ENCODE measurements at regions not wholly inside any gene's neighbourhood (a gene's known extent, or its start where the extent isn't known, plus 50 kb on each side); places are given as distances from the start of the nearest gene placed in this dataset.

DNA sequence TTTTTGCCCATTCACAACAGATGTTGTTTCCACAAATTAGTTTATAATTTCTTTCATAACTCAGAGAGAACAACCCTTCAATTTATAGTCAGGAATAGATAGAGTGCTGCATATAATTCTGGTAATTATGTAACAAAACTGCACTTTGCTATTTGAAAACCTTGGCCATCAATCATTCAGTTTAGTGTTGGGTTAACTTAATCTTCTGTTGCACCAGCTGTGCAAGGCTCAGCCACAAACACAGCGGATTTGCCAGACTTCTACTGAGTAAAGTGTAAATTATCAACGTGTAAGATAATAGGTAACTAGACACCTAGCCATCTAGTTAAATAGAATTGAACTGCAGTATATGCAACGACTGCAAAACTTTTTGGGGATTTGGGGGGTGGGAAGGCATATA lies 1064.3 kb upstream of the EPHA6 start:
- Histone ChIP-seq H3K9me3 (ENCODE audit: control insufficient read depth, low read length) (no peaks in the 10 kb centered on the region), H3K27ac (no peak overlapping the region), H3K36me3 (ENCODE audit: control insufficient read depth, insufficient read depth, low read length) (no peaks in the 10 kb centered on the region), H2AFZ (no peak overlapping the region), H3K79me2 (no peaks in the 10 kb centered on the region), H3K4me3 (ENCODE audit: low read depth, low read length) (no peak overlapping the region), H3K9ac (no peak overlapping the region), H3K4me2 (ENCODE audit: low read length) (no peak overlapping the region), H3K27me3 (ENCODE audit: control insufficient read depth, insufficient read depth, low read length) (no peaks in the 10 kb centered on the region), H3K4me1 (no peaks in the 10 kb centered on the region)
- TF ChIP-seq, protein P1, sequence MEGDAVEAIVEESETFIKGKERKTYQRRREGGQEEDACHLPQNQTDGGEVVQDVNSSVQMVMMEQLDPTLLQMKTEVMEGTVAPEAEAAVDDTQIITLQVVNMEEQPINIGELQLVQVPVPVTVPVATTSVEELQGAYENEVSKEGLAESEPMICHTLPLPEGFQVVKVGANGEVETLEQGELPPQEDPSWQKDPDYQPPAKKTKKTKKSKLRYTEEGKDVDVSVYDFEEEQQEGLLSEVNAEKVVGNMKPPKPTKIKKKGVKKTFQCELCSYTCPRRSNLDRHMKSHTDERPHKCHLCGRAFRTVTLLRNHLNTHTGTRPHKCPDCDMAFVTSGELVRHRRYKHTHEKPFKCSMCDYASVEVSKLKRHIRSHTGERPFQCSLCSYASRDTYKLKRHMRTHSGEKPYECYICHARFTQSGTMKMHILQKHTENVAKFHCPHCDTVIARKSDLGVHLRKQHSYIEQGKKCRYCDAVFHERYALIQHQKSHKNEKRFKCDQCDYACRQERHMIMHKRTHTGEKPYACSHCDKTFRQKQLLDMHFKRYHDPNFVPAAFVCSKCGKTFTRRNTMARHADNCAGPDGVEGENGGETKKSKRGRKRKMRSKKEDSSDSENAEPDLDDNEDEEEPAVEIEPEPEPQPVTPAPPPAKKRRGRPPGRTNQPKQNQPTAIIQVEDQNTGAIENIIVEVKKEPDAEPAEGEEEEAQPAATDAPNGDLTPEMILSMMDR (IDR thresholded peaks at IDR 0.05), result no peak

DNA sequence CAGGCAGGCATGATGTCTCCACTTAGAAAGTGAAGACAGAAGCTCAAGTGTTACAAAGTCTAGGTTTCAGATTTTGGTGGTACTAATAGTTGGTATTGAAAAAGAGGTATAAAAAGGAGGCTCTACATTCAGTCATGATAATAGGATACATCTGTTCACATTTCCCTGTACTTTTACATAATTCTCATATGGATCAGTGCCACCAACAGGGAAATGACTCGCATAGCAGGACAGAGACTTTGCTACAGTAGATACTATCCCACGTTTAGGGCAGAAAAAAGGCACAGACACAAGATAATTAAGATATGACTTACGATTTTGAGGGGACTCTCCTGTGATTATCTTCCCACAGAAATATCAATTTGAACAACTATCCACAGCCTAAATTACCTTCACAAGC lies 1062.9 kb upstream of the EPHA6 start:
- Histone ChIP-seq H3K27ac (no peak overlapping the region), H3K4me1 (no peaks in the 10 kb centered on the region), H3K36me3 (ENCODE audit: control insufficient read depth, insufficient read depth, low read length) (no peaks in the 10 kb centered on the region), H3K4me2 (ENCODE audit: low read length) (no peak overlapping the region), H3K4me3 (ENCODE audit: low read depth, low read length) (no peak overlapping the region), H3K27me3 (ENCODE audit: control insufficient read depth, insufficient read depth, low read length) (no peaks in the 10 kb centered on the region), H2AFZ (no peak overlapping the region), H3K9me3 (ENCODE audit: control insufficient read depth, low read length) (no peaks in the 10 kb centered on the region), H3K79me2 (no peaks in the 10 kb centered on the region), H3K9ac (no peak overlapping the region)
- TF ChIP-seq, protein P1 (IDR thresholded peaks at IDR 0.05), result no peak

DNA sequence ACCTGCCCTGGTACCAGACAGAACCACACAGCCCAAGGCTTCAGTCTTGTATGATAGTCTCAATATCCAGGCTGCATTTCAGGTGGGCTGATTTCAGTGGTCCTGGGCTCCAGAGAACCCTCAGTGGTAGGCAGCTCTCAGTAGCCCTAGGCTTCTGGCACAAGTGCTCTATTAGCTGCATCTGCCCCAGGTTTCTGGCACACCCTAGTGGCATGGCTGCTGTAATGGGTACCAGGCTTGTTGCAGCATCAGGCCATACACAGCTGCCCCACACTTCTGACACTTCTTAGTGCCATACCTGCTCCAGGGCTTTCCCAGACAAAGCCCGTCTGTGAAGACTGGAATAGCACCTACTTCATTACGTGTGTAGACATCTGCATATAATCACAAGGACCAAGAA lies 1062.2 kb upstream of the EPHA6 start:
- H3K4me2 ChIP-seq (ENCODE audit: low read length), result no peak overlapping the region
- H3K9me3 ChIP-seq (ENCODE audit: control insufficient read depth, low read length), result no peaks in the 10 kb centered on the region
- TF ChIP-seq, protein P1 (IDR thresholded peaks at IDR 0.05), result no peak

DNA sequence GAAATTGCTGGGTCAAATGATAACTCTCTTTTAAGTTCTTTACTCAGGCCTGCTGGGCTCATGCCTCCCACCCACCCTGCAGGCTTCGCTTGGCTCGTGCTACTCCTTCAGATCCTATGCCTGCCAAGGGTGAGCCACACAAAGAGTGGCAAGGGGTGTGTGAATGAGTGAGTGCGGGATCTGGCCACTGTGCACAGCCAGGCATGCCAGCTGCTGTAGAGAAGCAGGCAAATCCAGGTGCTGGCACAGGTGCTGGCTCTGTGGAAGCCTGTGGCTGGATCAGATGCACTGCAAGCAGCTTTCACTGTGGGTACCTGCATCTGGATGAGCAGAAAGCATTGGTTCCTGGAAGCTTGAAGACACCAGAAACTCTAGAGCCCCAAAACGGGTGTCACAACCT lies 1055.7 kb upstream of the EPHA6 start:
- Histone ChIP-seq H3K4me2 (ENCODE audit: low read length) (no peak overlapping the region), H3K9ac (no peak overlapping the region), H3K4me1 (no peaks in the 10 kb centered on the region), H3K27ac (no peak overlapping the region), H3K36me3 (ENCODE audit: control insufficient read depth, insufficient read depth, low read length) (no peaks in the 10 kb centered on the region), H3K9me3 (ENCODE audit: control insufficient read depth, low read length) (no peaks in the 10 kb centered on the region), H3K79me2 (no peaks in the 10 kb centered on the region), H3K27me3 (ENCODE audit: control insufficient read depth, insufficient read depth, low read length) (no peaks in the 10 kb centered on the region), H3K4me3 (ENCODE audit: low read depth, low read length) (no peak overlapping the region), H2AFZ (no peak overlapping the region)
- TF ChIP-seq, protein P1 (IDR thresholded peaks at IDR 0.05), result no peak

More for the DNA sequence above, 1062.2 kb upstream of the EPHA6 start:
- Histone ChIP-seq H3K4me3 (ENCODE audit: low read depth, low read length) (no peak overlapping the region), H3K79me2 (no peaks in the 10 kb centered on the region), H2AFZ (no peak overlapping the region), H3K27ac (no peak overlapping the region), H3K36me3 (ENCODE audit: control insufficient read depth, insufficient read depth, low read length) (no peaks in the 10 kb centered on the region), H3K9ac (no peak overlapping the region), H3K27me3 (ENCODE audit: control insufficient read depth, insufficient read depth, low read length) (no peaks in the 10 kb centered on the region), H3K4me1 (no peaks in the 10 kb centered on the region)

DNA sequence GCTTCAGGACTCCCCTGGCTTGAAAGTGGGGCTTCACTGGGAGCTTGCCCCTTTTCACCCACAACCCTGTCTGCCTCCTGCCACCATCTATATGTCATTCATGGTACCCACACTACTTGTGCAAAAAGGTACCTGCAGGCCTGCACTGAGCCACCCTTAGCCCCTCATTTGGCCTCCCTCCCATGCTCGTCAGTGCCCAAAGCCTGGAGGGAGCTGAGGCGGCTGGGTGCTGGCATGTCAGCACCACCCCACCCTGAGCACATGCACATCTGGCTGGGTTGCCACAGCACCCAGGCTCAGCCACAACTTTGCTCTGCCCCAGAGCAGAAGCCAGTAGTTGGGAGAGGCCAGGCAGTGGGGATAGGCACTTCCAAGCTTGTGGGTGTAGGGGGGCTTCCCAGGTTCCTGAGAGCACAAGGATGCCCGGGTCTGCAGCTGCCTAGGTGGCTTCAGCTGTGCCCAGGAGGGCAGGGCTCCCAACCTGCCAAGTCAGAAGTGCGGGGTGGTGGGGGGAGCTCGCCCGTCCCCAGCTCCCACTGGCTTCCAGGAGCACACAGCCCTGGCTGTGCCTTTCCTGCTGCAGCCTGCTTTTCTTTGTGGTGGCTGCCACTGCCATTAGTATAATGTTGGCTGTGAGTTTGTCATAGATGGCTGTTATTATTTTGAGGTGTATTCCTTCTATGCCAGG lies 1054.6 kb upstream of the EPHA6 start:
- H2AFZ ChIP-seq, result no peak overlapping the region
- H3K27me3 ChIP-seq (ENCODE audit: control insufficient read depth, insufficient read depth, low read length), result no peaks in the 10 kb centered on the region
- H3K27ac ChIP-seq, result no peak overlapping the region
- H3K9me3 ChIP-seq (ENCODE audit: control insufficient read depth, low read length), result no peaks in the 10 kb centered on the region
- H3K36me3 ChIP-seq (ENCODE audit: control insufficient read depth, insufficient read depth, low read length), result no peaks in the 10 kb centered on the region
- H3K4me2 ChIP-seq (ENCODE audit: low read length), result no peak overlapping the region
- TF ChIP-seq, protein P1 (IDR thresholded peaks at IDR 0.05), result no peak
- no peaks in the 10 kb centered on the region for H3K4me1 ChIP-seq
- H3K4me3 ChIP-seq (ENCODE audit: low read depth, low read length), result no peak overlapping the region
- no peak overlapping the region for H3K9ac ChIP-seq
- H3K79me2 ChIP-seq, result no peaks in the 10 kb centered on the region

Measured in parathyroid adenoma (tissue), 2 donors.